GM21619 (cell line): ENCODE measurements at regions not wholly inside any gene's neighbourhood (a gene's known extent, or its start where the extent isn't known, plus 50 kb on each side); places are given as distances from the start of the nearest gene placed in this dataset.
"Not testable (repeated sequence)": the region's sequence is repeated elsewhere in the genome, so short reads cannot be mapped to it uniquely, and the experiment has no call there.

ENCODE experiments used
- ATAC-seq: cut with Tn5 transposase; IDR thresholded peaks from one replicate; pipeline ENCODE4 v1.9.1; 2021; ENCODE audit not compliant: unreplicated experiment

DNA sequence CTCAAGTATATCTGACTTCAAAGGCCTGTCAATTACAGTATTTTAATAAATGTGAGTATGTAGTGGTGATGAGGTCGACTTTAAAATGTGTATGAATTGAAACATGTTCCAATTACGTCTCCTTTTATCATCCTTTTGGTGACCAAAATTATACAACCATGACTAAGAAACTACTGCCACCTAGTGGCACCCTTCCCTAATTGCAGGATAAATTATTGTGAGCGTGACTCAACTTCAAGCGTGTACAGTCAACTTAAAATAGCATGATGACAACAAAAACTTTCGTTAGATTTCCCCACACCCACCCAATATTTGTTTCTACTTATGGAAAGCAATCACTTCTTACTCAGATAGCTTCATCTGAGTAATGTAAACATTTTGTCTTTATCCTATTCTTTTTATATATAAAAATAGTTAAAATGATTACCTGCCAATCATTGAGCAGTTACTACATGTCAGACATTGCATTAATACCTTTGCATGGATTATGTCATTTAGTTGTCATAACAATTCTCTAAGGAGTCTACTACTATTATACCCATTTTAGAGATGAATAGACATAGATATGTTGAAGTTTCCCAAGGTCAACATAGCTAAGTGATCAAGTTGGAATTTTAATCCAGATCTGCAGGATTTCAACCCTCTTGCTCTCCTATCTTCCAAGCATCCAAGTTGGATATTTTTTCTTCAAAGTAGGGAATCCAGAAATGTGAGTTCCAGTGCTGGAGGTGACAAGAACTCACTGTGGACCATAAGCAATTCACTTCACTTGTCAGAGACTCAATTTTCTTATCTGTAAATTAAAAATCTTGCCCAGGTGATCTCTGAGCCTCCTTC lies 106.0 kb downstream of the MEX3B start:
- no peak for ATAC-seq

DNA sequence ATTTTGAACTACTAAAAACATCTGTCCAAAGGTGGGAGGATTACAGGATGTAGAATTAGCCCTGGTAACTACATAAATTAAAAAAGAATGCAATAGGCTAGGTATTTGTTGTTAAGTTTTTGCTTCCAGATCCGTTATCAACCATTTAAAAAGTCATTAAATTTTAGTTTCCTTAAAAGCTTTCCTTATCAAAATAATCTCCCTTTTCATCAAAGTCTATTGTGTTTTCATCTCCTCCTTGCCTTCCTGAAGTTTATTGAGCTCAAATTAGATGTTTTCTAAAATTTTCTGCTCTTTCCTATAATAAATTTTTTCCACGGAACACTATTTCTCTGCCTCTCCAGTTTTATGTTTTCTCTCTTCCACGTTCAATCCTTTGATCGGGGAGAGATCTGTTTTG lies 108.6 kb downstream of the MEX3B start:
- ATAC-seq = no peak

DNA sequence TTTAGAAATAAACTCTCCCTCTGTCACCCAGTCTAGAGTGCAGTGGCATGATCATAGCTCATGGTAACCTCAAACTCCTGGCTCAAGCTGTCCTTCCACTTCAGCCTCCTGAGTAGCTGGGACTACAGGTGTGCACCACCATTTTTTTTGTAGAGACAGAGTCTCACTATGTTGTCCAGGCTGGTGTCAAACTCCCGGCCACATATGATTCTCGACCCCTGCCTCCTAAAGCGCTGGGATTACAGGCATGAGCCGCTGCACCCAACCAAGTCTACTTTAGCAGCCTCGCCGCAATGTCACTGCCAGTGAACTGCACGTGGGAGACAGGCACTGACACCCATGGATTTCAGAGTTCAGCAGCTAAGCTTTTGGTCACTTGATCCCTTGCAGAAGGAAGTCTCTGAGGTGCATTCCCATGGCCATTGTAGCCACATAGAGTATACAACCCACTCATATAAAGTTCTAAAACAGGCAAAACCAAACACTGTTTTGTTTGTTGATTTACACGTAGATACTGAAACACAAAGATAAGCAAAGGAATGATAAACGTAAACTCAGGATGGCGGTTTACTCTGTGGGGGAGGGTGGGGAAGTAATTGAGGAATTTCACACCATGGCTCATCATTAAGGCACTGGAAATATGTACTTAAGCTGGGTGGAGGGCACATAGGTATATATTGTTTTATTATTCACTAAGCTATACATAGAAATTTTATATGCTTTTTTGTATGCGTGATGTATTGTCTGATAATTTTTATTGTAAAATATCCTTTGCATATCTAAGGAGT lies 115.0 kb downstream of the MEX3B start:
- ATAC-seq = no peak

DNA sequence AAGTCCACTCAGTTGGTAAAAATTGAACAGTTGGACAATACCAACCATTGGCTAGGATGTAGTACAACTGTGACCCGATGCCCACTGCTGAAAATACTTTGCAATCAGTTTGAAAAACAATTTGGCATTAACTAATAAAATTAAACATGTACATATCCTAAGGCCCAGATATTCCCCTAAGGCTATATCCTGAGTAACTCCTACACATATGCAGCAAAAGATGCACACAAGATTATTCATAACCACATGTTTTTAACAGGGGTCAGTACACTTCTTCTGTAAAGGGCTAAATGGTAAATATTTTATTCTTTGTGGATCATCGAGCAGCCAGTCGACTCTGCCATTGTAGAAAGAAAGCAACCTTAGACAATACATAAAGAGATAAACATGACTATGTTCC lies 116.3 kb downstream of the MEX3B start:
- no peak for ATAC-seq

DNA sequence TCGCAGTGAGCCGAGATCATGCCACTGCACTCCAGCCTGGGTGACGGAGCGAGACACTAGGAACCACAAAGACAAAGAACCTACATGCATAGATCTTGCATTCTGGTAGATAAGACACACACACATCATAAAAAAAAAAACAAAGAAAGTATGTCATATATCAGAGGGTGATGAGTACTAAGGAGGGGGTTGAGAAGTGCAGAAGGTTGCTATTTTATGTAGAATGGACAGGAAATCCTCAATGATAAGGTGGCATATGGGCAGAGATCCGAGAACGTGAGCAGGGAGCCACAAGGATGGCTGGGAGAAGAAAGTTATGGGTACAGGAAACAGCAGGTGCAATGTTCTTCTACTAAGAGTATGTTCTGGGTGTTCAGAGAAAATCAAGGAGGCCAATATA lies 118.8 kb downstream of the MEX3B start:
- no peak for ATAC-seq

DNA sequence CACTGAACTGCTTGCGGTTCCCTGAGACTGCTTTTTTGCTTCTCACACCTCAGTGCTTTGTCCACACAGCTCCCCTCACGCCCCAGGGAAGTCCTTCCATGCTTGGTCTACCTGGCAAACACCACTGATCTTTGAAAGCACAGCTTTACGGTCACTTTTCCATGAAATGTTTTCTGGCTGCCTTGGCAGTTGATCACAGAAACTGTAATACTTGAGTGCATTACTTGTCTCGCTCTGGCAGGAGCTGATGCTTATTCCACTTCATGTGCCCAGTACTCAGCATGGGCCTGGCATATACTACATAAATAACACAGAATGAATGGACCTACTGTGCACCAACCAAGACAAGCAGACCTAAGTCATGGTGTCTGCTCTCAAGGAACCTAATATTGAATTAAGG lies 121.1 kb downstream of the MEX3B start:
- no peak for ATAC-seq

DNA sequence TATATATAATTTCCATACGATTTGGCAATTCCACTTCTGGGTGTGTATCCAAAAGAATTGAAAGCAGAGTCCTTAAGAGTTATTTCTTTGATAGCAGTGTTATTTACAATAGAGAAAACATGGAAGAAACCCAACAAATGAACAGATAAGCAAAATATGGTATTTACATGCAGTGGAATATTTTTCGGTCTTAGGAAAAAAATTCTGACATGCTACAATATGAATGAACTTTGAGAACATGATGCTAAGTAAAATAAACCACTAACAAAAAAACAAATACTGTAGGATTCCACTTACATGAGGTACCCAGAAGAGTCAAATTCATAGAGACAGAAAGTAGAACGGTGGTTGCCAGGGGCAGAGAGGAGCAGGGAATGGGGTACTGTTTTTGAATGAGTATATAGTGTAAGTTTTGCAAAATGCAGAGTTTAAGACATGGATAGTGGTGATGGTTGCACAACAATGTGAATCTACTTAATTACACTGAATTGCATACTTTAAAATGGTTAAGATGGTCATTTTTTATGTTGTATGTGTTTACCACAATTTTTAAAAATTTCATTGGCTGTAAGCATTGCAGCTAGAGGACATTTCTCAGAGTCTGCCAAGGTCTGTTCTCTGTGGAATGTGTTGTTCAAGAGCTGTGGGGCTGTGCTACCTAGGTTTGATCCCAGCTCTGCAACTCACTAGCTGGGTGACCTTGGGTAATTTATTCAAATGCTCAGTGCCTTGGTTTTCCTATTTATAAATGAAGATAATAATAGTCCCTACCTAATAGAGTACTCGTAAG lies 122.1 kb downstream of the MEX3B start:
- no peak for ATAC-seq

DNA sequence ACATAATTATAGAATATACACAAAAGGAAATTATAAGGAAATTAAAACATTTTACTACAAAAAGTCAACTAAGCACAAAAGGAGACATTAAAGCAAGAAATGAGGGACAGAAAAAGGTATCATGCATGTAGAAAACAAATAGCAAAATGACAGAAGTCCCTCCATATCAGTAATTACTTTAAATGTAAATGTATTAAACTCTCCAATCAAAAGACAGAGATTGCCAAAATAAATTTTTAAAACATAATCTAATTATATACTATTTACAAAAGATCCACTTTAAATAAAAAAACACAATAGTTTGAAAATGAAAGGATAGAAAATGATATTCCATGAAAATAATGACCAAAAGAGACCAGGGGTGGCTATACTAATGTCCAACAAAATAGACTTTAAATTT lies 123.7 kb downstream of the MEX3B start:
- ATAC-seq = no peak

DNA sequence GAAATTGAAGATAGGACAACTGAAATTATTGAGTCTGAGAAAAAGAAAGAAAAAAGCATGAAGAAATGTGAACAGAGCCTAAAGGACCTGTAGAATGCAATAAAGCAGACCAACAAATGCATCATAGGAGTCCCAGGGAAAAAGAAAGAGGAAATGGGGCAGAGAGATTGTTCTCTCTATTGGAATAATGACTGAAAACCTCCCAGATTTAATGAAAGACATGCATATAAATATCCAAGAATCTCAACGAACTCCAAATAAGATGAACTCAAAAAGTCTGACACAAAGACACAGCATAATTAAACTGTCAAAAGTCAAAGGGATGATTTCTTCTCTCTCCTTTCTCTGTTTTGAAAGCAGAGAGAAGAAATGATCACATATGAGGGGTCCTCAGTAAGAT lies 124.7 kb downstream of the MEX3B start:
- no peak for ATAC-seq

DNA sequence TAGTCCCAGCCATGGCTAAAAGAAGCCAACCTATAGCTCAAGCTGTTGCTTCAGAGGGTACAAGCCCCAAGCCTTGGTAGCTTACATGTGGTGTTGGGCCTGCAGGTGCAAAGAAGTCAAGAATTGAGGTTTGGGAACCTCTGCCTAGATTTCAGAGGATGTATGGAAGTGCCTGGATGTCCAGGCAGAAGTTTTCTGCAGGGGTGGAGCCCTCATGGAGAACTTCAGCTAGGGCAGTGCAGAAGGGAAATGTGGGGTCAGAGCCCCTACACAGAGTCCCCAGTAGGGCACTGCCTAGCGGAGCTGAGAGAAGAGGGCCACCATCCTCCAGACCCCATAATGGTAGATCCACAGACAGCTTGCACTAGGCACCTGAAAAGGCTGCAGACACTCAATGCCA lies 127.1 kb downstream of the MEX3B start:
- not testable (repeated sequence) for ATAC-seq

DNA sequence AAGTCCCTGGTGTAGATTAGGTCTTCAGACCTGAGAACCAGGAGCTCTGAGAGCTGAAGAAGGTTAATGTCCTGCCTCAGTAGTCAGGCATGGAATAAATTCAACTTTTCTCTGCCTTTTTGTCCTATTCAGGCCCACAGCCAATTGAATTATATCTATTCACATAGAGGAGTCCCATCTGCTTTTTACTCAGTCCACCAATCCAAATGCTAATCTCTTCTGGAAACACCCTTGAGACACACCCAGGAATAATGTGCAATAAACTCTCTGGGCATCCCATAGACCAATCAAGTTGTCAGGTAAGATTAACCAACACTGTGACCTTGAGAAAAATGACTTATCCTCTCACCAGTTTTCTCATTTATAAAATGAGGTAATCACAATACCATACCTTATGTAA lies 129.4 kb downstream of the MEX3B start:
- no peak for ATAC-seq

DNA sequence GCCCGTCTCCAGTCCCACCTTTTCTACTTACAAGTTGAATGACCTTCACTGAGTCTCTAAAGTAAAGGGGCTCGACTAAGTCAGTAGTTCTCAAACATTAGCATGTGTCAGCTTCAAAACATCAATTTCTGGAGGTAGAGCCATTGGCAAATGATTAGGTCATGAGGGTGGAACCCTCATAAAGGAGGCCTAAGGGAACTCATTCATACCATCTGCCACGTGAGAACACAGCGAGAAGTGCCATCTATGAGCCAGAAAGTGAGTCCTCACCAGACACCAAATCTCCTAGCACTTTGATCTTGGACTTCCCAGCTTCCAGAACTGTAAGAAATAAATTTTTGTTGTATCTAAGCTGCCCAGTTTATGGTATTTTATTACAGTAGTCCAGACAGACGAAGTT lies 129.8 kb downstream of the MEX3B start:
- ATAC-seq = no peak

DNA sequence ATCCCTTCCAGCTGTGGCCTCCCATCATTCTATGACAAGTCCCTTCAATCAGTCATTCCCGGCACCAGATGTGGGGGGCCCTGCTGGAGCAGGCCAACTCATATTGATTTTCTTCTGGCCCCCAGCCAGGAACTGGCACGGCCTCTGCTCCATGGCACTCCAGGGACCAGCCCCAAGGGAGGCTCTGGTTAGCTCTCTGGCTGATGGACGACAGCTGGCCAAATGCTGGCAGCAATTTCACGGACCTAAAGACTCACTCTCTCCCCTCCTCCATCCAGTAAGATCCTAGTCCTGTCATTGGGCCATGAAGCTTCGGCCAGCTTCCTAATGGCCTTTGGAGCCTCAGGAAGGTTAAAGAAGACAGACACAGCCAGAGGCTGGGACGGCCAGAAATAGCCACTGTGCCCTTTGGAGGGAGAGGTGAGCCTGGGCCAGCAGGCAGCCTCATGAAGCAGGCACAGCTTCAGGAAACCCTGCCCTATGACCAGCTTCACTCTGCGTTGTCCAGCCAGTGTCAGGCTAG lies 131.0 kb downstream of the MEX3B start:
- ATAC-seq = no peak

DNA sequence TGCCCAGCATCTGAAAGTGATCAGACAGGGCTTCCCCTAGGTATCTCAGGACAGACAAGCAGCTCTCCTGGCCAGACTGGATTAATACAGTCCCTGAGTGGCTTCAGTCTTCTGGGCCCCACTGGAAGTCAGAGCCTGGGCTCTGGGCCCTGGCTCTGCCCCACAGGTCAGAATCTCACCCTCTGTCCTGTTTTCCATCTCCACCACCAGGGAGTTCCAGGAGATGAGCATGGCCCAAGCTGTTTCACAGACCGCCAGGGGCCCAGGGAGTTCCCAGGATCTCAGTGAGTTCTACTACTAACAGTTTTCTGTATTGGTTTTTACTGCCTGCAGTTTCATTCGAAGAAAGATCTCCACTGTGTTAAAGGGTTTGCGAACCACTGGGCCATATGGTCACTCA lies 131.5 kb downstream of the MEX3B start:
- ATAC-seq = no peak

DNA sequence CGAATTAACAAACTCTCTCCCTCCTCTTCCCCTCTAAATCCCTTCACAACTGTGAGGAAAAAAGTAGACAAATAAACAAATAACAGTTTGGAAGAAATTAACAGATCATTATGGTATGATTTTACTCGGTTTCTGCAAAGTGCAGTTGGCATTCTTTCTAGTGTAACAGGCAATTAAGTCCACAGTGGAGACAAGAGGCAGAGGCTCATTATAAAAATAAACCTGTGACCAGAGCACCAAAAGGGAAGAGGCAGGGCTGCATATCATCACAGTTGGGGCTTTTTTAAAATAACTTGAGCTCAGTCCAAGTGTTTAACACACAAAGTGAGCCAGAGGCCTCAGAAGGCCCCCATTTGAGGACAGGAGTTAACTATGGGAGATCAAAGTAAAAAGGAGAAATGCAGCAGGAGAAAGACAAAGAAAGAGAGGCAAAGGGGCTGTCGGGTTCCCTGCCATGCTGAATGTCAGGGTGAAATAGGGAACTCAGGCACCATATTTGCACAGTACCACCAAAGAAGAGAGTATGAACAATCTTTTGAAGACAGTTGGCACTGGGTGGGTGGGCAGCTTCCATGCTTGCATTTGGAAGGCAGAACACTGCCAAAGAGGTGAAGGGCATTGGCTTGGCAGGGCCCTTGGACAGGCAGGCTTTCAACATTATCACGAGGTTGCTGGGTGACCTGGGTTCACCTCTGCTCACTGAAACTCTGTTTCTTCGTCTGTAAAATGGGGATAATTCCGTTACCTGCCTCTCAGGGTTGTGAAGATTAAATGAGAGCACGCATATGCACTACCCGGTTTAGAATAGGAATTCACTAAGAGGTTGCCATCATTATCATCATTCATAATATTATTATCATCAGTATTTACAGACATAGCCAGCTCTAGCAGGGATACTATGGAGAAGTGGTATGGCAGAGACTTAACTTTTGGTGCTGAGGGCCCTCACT lies 134.5 kb downstream of the MEX3B start:
- no peak for ATAC-seq

DNA sequence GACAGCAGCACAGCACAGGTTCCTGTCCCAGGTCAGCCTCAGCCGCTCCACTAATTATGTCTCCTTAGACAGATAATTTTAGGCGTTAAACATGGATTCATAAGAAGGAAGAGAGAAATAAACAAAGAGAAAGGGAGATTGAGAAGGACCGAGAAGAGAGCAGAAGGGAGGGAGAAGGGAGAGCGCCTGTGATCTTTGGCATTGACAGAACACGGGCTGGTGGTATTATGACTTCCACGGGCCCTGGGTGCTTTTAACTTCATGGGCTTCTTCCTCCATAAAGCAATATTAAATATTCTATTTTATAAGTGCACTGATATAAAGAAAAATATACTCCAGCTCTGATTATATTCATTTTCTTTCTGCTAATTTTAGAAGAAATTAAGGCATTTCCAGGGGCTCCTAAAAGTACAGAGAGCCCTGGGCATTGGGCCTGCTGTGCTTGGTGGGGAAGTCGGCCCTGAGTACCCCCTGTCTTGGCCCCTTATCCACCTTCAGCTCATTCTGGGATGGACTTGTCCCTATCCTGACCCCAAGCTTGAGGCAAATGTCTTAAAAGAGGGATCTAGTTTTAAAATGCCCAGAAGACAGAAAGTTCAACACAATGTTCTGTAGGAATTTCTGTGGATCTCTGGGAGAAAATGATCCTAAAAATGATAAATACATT lies 135.3 kb downstream of the MEX3B start:
- no peak for ATAC-seq

DNA sequence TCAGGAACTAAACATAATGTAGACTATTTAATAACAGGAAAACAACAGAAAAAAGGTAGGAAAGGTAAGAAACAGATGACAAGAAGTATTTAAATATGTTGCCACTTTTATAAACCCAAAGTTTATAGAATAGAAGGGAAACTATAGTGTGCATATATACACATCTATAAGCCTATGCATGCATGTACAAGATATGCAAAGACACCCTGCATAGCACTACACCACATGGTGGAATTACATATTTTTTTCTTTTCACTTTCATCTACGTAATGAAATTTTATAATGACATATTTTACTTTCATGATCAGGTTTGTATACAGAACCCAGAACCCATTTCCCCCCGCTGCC lies 136.8 kb downstream of the MEX3B start:
- no peak for ATAC-seq

DNA sequence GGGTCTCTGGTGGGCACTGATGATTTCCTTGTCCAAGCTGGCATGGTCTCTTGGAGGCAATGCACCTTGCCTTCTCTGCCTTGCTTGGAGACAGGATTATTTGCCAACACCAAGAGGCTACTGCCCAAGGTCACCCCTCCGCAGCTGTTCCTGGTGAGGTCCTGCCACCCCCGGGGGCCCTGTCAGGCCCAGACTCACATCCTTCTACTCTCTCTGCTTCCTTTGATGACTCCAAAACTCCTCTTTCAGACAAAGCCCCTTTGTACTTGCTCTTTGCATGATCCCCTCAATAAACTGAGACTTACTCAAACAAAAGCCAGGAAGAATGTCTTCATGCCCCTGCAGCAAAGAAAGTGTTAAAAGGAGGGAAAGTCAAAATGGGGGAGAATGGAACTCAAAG lies 137.7 kb downstream of the MEX3B start:
- no peak for ATAC-seq

DNA sequence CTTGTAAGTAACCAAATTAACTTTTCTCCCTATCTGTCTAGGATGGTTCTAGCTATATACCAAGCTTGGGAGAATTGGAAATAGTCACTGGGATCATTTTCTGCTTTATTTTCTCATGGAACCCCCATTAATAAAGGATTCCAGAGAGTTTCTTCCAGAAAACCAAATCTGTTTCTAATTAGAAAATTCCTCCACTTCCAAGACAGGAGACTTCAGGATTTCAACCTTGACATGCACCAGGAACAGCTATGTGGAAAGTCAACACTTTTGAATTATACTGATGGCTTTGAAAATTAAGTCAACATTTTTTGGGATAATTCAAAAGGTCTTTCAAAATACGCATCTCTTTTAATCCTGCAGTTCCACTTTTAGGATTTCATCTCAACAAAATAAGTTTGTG lies 138.3 kb downstream of the MEX3B start:
- ATAC-seq = no peak

DNA sequence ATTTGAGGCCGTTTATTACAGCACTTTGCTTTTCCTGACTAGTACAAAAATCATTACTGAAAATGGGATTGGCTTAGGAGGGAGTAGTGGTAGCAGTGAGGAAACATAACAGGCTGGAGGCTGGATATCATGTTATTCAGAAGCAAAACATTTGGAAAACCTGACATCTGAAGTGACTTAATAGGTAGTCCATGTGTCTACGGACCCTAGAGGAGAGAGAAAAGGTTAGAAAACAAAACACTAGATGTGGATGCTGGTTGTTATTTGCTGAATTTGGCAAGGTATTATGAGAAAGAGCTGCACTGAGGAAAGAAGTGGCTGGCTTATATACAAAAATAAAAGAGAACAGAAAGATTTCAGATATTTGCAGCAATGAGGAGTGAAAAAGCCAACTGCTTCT lies 139.9 kb downstream of the MEX3B start:
- ATAC-seq = no peak
